ENCODE measurements at regions not wholly inside any gene's neighbourhood (a gene's known extent, or its start where the extent isn't known, plus 50 kb on each side); places are given as distances from the start of the nearest gene placed in this dataset.

DNA sequence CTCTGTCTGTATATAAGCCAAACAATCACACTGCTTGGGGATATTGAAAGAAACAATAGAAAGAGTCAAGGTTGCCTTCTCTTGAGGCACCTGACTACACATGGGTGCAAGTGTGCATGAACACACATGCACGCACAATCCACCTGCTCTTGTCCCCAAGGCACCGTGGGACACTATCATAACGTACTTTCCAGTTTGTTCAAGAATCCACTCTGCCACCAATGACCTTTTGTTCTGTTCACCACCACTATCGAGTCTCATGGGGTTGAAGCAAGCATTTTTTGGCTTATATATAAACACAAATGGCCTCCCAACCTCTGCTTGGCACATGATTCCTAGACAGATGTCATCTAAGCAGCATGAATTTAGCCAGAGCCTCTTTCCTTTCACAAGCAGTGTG, 365.4 kb downstream of the EMP1 start (continued):
- TF ChIP-seq ZNF20 (CRISPR knock-in tag; IDR thresholded peaks at IDR 0.05) (no peak), ZNF781 (CRISPR knock-in tag; IDR thresholded peaks at IDR 0.05; ENCODE audit: borderline replicate concordance, not compliant biosample characterization) (no peak), TBL1XR1 (IDR thresholded peaks at IDR 0.05; ENCODE audit: borderline replicate concordance, low read length, partially characterized antibody) (no peak), HMG20B (CRISPR knock-in tag; conservative IDR thresholded peaks at IDR 0.05) (no peak), MED13 (CRISPR knock-in tag; IDR thresholded peaks at IDR 0.05) (no peak), ZKSCAN5 (CRISPR knock-in tag; IDR thresholded peaks at IDR 0.05) (no peak), ZSCAN31 (CRISPR knock-in tag; IDR thresholded peaks at IDR 0.05; ENCODE audit: low read depth) (no peak)
- TF ChIP-seq, protein P1, sequence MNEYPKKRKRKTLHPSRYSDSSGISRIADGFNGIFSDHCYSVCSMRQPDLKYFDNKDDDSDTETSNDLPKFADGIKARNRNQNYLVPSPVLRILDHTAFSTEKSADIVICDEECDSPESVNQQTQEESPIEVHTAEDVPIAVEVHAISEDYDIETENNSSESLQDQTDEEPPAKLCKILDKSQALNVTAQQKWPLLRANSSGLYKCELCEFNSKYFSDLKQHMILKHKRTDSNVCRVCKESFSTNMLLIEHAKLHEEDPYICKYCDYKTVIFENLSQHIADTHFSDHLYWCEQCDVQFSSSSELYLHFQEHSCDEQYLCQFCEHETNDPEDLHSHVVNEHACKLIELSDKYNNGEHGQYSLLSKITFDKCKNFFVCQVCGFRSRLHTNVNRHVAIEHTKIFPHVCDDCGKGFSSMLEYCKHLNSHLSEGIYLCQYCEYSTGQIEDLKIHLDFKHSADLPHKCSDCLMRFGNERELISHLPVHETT (CRISPR knock-in tag; conservative IDR thresholded peaks at IDR 0.05) = no peak

DNA sequence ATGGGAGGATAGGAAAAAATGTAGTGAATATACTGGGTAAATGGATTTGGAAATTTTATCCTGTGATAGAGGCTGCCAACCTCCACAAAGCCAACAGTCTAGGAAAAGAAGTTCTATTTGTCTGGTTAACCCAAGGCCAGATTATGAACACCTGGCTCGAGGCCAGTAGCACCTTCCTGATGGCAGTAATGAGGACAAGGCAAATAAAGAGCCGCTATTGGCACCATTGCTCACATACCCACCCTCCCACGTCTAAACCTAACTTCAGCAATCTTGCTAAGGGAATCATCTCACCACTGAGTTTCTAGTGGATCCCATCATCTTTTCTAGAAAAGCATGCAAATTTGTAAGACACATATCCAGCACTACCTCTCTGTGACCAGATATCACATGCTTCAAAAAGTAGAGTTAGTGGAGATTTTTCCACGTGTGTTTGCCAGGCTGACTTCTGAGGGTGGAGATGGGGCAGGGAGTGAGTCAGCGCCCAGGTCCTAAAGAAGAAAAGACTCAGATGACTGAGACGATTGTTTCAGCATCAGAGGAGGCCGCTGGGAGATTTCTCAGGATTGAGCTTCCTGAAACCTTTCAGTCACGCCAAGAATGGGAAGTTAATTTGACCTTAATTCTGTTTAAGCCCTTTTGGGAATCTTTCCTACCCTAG, 362.9 kb downstream of the EMP1 start:
- Histone ChIP-seq H3K4me3 (replicated peaks in 1 of 3; ENCODE audit: insufficient read depth in 1 of 3, low read depth in 2 of 3, low read length in 3 of 3) (no peak overlapping the region), H3K9ac (ENCODE audit: insufficient read depth, low read depth, low read length) (no peak overlapping the region), H4K20me1 (ENCODE audit: insufficient read depth, low read length) (no peaks in the 10 kb centered on the region), H3K4me2 (ENCODE audit: low read depth, low read length) (peak overlapping the region; percentile 8; the same call in 1 of the 2 replicates), H3K9me3 (ENCODE audit: low read length) (0 out of 2 replicates have a peak, but pooled peaks cover 4% of the 10 kb centered on the region), H3K27ac (ENCODE audit: extremely low read length, insufficient read depth, low read length) (no peak overlapping the region), H3K27me3 (ENCODE audit: control insufficient read depth in 1 of 2, insufficient read depth in 2 of 2, low read length in 2 of 2) (no peaks in the 10 kb centered on the region), H3K36me3 (replicated peaks in 1 of 2; ENCODE audit: control insufficient read depth in 1 of 2, insufficient read depth in 2 of 2, low read length in 2 of 2) (no peaks in the 10 kb centered on the region), H3K4me1 (ENCODE audit: insufficient read depth, low read length) (peaks cover 35% of the 10 kb centered on the region), H3K79me2 (ENCODE audit: insufficient read depth, low read length) (no peaks in the 10 kb centered on the region), H2AFZ (ENCODE audit: low read length) (no peak overlapping the region)
- DNase-seq (ENCODE audit: low spot score) (peak; percentile 47), FAIRE-seq (no peak), ATAC-seq (peak; percentile 36; the same call in 1 of the 3 replicates)
- 25% methylated on average over 8 of the region's 8 CpGs for WGBS (ENCODE audit: low lambda C conversion rate)
- no TSS peak for BruUV-seq (replicated peaks)
- TF ChIP-seq, protein P2, sequence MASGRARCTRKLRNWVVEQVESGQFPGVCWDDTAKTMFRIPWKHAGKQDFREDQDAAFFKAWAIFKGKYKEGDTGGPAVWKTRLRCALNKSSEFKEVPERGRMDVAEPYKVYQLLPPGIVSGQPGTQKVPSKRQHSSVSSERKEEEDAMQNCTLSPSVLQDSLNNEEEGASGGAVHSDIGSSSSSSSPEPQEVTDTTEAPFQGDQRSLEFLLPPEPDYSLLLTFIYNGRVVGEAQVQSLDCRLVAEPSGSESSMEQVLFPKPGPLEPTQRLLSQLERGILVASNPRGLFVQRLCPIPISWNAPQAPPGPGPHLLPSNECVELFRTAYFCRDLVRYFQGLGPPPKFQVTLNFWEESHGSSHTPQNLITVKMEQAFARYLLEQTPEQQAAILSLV (CRISPR knock-in tag; IDR thresholded peaks at IDR 0.05; ENCODE audit: borderline replicate concordance) = no peak
- no peak for TF ChIP-seq ZNF549 (CRISPR knock-in tag; IDR thresholded peaks at IDR 0.05)
- no peak for TF ChIP-seq ZNF460 (CRISPR knock-in tag; IDR thresholded peaks at IDR 0.05; ENCODE audit: borderline replicate concordance)
- TF ChIP-seq MAF1 (CRISPR knock-in tag; IDR thresholded peaks at IDR 0.05; ENCODE audit: borderline replicate concordance) = no peak
- no peak for TF ChIP-seq MXI1 (IDR thresholded peaks at IDR 0.05; ENCODE audit: borderline replicate concordance, low read depth, low read length)
- TF ChIP-seq ZNF367 (CRISPR knock-in tag; IDR thresholded peaks at IDR 0.05; ENCODE audit: borderline replicate concordance) = no peak
- no peak for TF ChIP-seq GABPB1 (CRISPR knock-in tag; IDR thresholded peaks at IDR 0.05)
- POLR2A ChIA-PET = interaction anchor here (0.8 kb wide), 1 partner anchor 15 kb away, joined by 3 read pairs; no protein-coding TSS in a partner anchor
- CTCF ChIA-PET (ENCODE audit: low intra/inter-chr PET ratio, low total read pairs) = no interaction called here
- intact Hi-C loops (cut with micrococcal nuclease; ENCODE audit: unreplicated experiment) (no loop called here), in situ Hi-C loops (cut with HindIII; ENCODE audit: extremely low pct_ligation_motif_present, low pct_unique_long_range_greater_than_20kb) (no loop called here)

Measured in HepG2 (cell line).